HEK293 (cell line): ENCODE measurements at regions not wholly inside any gene's neighbourhood (a gene's known extent, or its start where the extent isn't known, plus 50 kb on each side); places are given as distances from the start of the nearest gene placed in this dataset.

Source experiments
- CTCF ChIA-PET: fragments of 350-600 bp; formaldehyde crosslinking; extraction: SDS; loops from one replicate; lab custom pipeline; 2021; ENCODE audit warnings: antibody characterized with exemption; lab: Yijun Ruan, JAX
- POLR2A ChIA-PET: fragments of 300-600 bp; formaldehyde crosslinking; extraction: SDS; loops from one replicate; lab custom pipeline; 2020; ENCODE audit warnings: antibody characterized with exemption, inconsistent platforms; lab: Yijun Ruan, JAX
- H3K27ac ChIP-seq: fragments of 200-500 bp; sonication (Bioruptor generic); 2 replicates; pipeline ENCODE4 v1.5.1; 2014; ENCODE audit warnings: low read depth, low read length, control low read depth, inconsistent platforms; ENCODE audit errors: extremely low read depth
- H3K36me3 ChIP-seq, 2 experiments: fragments of 200-500 bp in 1 of 2; sonication (Bioruptor generic) in 1 of 2; 1 replicate in 1 of 2; 2 replicates in 1 of 2; pipeline ENCODE4 v1.5.1; 2014 to 2017; ENCODE audit warnings: inconsistent platforms in 2 of 2, low read length in 2 of 2; ENCODE audit not compliant: control insufficient read depth in 2 of 2, insufficient read depth in 1 of 2
- H3K4me1 ChIP-seq: fragments of 200-500 bp; sonication (Bioruptor generic); 2 replicates; pipeline ENCODE4 v1.5.1; 2014; ENCODE audit warnings: mild to moderate bottlenecking, low read length, inconsistent platforms; ENCODE audit not compliant: control insufficient read depth, insufficient read depth
- H3K4me3 ChIP-seq: 2 replicates; pipeline ENCODE4 v1.5.1; 2011; ENCODE audit warnings: low read depth, mild to moderate bottlenecking, control low read depth, low read length, moderate library complexity
- H3K9me3 ChIP-seq: fragments of 200-500 bp; sonication (Bioruptor generic); 2 replicates; pipeline ENCODE4 v1.5.1; 2014; ENCODE audit warnings: low read depth, low read length, inconsistent platforms; ENCODE audit not compliant: control insufficient read depth, insufficient read depth
- ELK4 ChIP-seq: IDR thresholded peaks from 2 replicates; pipeline ENCODE4 v1.6.1; 2011; ENCODE audit warnings: mild to moderate bottlenecking, low read depth, low read length, borderline replicate concordance
- GLIS1 ChIP-seq: fragments of 450-650 bp; formaldehyde crosslinking; IDR thresholded peaks from 2 replicates; pipeline ENCODE4 v1.5.1; 2016; ENCODE audit warnings: missing biosample characterization, missing genetic modification characterization
- HOXC10 ChIP-seq: sonication (generic); formaldehyde crosslinking; IDR thresholded peaks from 2 replicates; pipeline ENCODE4 v1.8.1; 2023; ENCODE audit warnings: mild to moderate bottlenecking, missing genetic modification reagents
- MYNN ChIP-seq: fragments of 450-650 bp; formaldehyde crosslinking; IDR thresholded peaks from 2 replicates; pipeline ENCODE4 v1.5.1; 2016; ENCODE audit warnings: missing biosample characterization, missing genetic modification characterization, borderline replicate concordance
- TCF7L2 ChIP-seq: IDR thresholded peaks from 2 replicates; pipeline ENCODE4 v1.6.1; 2011; ENCODE audit warnings: low read depth, mild to moderate bottlenecking, inconsistent platforms, low read length, moderate library complexity, borderline replicate concordance
- YY2 ChIP-seq: fragments of 450-650 bp; formaldehyde crosslinking; IDR thresholded peaks from 2 replicates; pipeline ENCODE4 v1.5.1; 2016; ENCODE audit warnings: missing biosample characterization, missing genetic modification characterization
- ZBTB44 ChIP-seq: fragments of 450-650 bp; IDR thresholded peaks from 2 replicates; pipeline ENCODE4 v1.5.1; 2018; ENCODE audit warnings: missing biosample characterization, mild to moderate bottlenecking, missing genetic modification characterization
- ZBTB7A ChIP-seq: fragments of 450-650 bp; formaldehyde crosslinking; IDR thresholded peaks from 2 replicates; pipeline ENCODE4 v1.5.1; 2016; ENCODE audit warnings: low read depth, missing biosample characterization, missing genetic modification characterization
- ZNF114 ChIP-seq: fragments of 450-650 bp; formaldehyde crosslinking; IDR thresholded peaks from 2 replicates; pipeline ENCODE4 v1.5.0; 2017; ENCODE audit warnings: missing biosample characterization, missing genetic modification characterization
- ZNF174 ChIP-seq: fragments of 450-650 bp; formaldehyde crosslinking; IDR thresholded peaks from 2 replicates; pipeline ENCODE4 v1.5.0; 2017; ENCODE audit warnings: missing biosample characterization, mild to moderate bottlenecking, missing genetic modification characterization
- ZNF184 ChIP-seq: fragments of 450-650 bp; IDR thresholded peaks from 2 replicates; pipeline ENCODE4 v1.5.1; 2018; ENCODE audit warnings: missing biosample characterization, mild to moderate bottlenecking, missing genetic modification characterization
- ZNF221 ChIP-seq: fragments of 450-650 bp; formaldehyde crosslinking; IDR thresholded peaks from 2 replicates; pipeline ENCODE4 v1.5.1; 2017; ENCODE audit warnings: missing biosample characterization, missing genetic modification characterization, borderline replicate concordance
- ZNF280C ChIP-seq: fragments of 450-650 bp; formaldehyde crosslinking; IDR thresholded peaks from 2 replicates; pipeline ENCODE4 v1.5.1; 2016; ENCODE audit warnings: missing biosample characterization, missing genetic modification characterization
- ZNF37A ChIP-seq: fragments of 450-650 bp; IDR thresholded peaks from 2 replicates; pipeline ENCODE4 v1.5.1; 2018; ENCODE audit warnings: missing biosample characterization, missing genetic modification characterization
- ZNF404 ChIP-seq: fragments of 450-650 bp; formaldehyde crosslinking; IDR thresholded peaks from 2 replicates; pipeline ENCODE4 v1.5.1; 2017; ENCODE audit warnings: missing biosample characterization, missing genetic modification characterization
- ZNF501 ChIP-seq: fragments of 450-650 bp; formaldehyde crosslinking; IDR thresholded peaks from 2 replicates; pipeline ENCODE4 v1.5.1; 2016; ENCODE audit warnings: missing biosample characterization, missing genetic modification characterization
- ZNF510 ChIP-seq: fragments of 450-650 bp; formaldehyde crosslinking; IDR thresholded peaks from 2 replicates; pipeline ENCODE4 v1.5.1; 2018; ENCODE audit warnings: mild to moderate bottlenecking, missing genetic modification characterization, missing biosample characterization; ENCODE audit not compliant: insufficient replicate concordance
- ZNF530 ChIP-seq: fragments of 450-650 bp; formaldehyde crosslinking; IDR thresholded peaks from 2 replicates; pipeline ENCODE4 v1.5.1; 2016; ENCODE audit warnings: low read depth, missing biosample characterization, missing genetic modification characterization
- ZNF571 ChIP-seq: fragments of 450-650 bp; formaldehyde crosslinking; IDR thresholded peaks from 2 replicates; pipeline ENCODE4 v1.5.0; 2017; ENCODE audit warnings: missing biosample characterization, missing genetic modification characterization
- ZNF621 ChIP-seq: fragments of 450-650 bp; formaldehyde crosslinking; IDR thresholded peaks from 2 replicates; pipeline ENCODE4 v1.5.1; 2017; ENCODE audit warnings: missing biosample characterization, missing genetic modification characterization
- ZNF629 ChIP-seq: fragments of 450-650 bp; formaldehyde crosslinking; IDR thresholded peaks from 2 replicates; pipeline ENCODE4 v1.5.1; 2017; ENCODE audit warnings: missing biosample characterization, missing genetic modification characterization
- ZNF658 ChIP-seq: fragments of 450-650 bp; formaldehyde crosslinking; IDR thresholded peaks from 2 replicates; pipeline ENCODE4; 2016; ENCODE audit warnings: missing biosample characterization, missing genetic modification characterization
- ZNF701 ChIP-seq: fragments of 450-650 bp; formaldehyde crosslinking; IDR thresholded peaks from 2 replicates; pipeline ENCODE4 v1.5.1; 2016; ENCODE audit warnings: missing biosample characterization, missing genetic modification characterization
- ZNF76 ChIP-seq: fragments of 450-650 bp; formaldehyde crosslinking; IDR thresholded peaks from 2 replicates; pipeline ENCODE4; 2016; ENCODE audit warnings: low read depth, missing biosample characterization, missing genetic modification characterization, borderline replicate concordance
- TF ChIP-seq, protein P1 (sequence below): fragments of 450-650 bp; formaldehyde crosslinking; IDR thresholded peaks from 2 replicates; pipeline ENCODE4 v1.5.1; 2016; ENCODE audit warnings: missing biosample characterization, missing genetic modification characterization, borderline replicate concordance

GRCh38 chr16:64321066-64321465 lies 800.8 kb downstream of the CDH11 start:
- ChIA-PET CTCF (no interaction called here), POLR2A (no interaction called here)
- Histone ChIP-seq H3K9me3 (no peaks in the 10 kb centered on the region), H3K4me1 (no peaks in the 10 kb centered on the region), H3K4me3 (no peak overlapping the region), H3K36me3 (no peaks in the 10 kb centered on the region), H3K27ac (no peak overlapping the region)
- TF ChIP-seq ZNF221 (tag by site-specific recombination) (no peak), ZNF404 (tag by site-specific recombination) (no peak), ZBTB7A (tag by site-specific recombination) (no peak), ZNF76 (tag by site-specific recombination) (no peak), GLIS1 (tag by site-specific recombination) (no peak), ZNF114 (no peak), ZNF501 (tag by site-specific recombination) (no peak), ZNF174 (tag by site-specific recombination) (no peak), ZNF184 (tag by site-specific recombination) (no peak), ZBTB44 (tag by site-specific recombination) (no peak)

DNA sequence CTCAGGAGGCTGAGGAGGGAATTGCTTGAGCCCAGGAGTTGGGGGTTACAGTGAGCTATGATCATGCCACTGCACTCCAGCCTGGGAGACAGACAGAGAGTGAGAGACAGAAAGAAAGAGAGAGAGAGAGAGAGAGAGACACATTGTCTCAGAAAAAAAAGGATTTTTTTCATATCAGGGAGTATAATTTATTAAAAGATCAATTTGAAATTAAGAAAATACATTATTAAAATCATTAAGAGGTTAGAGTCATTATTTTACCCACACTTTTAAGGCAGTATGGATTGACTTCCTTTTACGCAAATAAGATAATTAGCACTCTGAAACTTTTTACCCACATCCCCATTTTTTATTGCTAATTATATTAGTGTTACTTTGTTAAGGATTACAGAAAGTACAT lies 804.3 kb downstream of the CDH11 start:
- TF ChIP-seq ZNF530 (tag by site-specific recombination) = no peak
- no peak for TF ChIP-seq MYNN (tag by site-specific recombination)
- no peak for TF ChIP-seq ZNF280C (tag by site-specific recombination)
- no peak for TF ChIP-seq ZNF629 (tag by site-specific recombination)
- TF ChIP-seq ZNF621 (tag by site-specific recombination) = no peak
- TF ChIP-seq ZNF571 (tag by site-specific recombination) = no peak
- no peak for TF ChIP-seq HOXC10 (CRISPR knock-in tag)
- CTCF ChIA-PET = no interaction called here
- no peak overlapping the region for H3K27ac ChIP-seq
- POLR2A ChIA-PET = no interaction called here
- H3K4me1 ChIP-seq = no peaks in the 10 kb centered on the region
- H3K36me3 ChIP-seq = no peaks in the 10 kb centered on the region
- no peak overlapping the region for H3K4me3 ChIP-seq
- no peaks in the 10 kb centered on the region for H3K9me3 ChIP-seq

DNA sequence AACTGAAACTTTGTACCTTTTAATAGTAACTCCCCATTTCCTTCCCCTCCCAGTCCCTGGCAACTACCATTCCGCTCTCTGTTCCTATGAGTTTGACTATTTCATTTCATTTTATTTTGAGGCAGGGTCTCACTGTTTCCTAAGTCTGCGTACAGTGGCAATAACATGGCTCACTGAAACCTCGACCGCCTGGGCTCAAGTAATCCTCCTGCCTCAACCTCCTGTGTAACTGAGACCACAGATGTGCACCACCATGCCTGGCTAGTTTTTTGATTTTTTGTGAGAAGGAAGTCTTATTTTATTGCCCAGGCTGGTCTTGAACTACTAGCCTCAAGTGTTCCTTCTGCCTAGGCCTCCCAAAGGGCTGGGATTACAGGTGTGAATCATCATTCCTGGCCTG lies 808.1 kb downstream of the CDH11 start:
- CTCF ChIA-PET = no interaction called here
- POLR2A ChIA-PET = no interaction called here
- Histone ChIP-seq H3K9me3 (no peaks in the 10 kb centered on the region), H3K36me3 (no peaks in the 10 kb centered on the region), H3K4me1 (no peaks in the 10 kb centered on the region), H3K4me3 (no peak overlapping the region), H3K27ac (no peak overlapping the region)
- TF ChIP-seq TCF7L2 (no peak), GLIS1 (tag by site-specific recombination) (no peak), YY2 (tag by site-specific recombination) (no peak), ZNF404 (tag by site-specific recombination) (no peak), ELK4 (no peak), ZNF37A (tag by site-specific recombination) (no peak), ZNF701 (tag by site-specific recombination) (no peak), ZNF174 (tag by site-specific recombination) (no peak), ZNF510 (no peak), ZNF658 (no peak)
- TF ChIP-seq, protein P1, sequence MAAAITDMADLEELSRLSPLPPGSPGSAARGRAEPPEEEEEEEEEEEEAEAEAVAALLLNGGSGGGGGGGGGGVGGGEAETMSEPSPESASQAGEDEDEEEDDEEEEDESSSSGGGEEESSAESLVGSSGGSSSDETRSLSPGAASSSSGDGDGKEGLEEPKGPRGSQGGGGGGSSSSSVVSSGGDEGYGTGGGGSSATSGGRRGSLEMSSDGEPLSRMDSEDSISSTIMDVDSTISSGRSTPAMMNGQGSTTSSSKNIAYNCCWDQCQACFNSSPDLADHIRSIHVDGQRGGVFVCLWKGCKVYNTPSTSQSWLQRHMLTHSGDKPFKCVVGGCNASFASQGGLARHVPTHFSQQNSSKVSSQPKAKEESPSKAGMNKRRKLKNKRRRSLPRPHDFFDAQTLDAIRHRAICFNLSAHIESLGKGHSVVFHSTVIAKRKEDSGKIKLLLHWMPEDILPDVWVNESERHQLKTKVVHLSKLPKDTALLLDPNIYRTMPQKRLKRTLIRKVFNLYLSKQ (tag by site-specific recombination) = no peak
